Neural cell (in vitro differentiated cells): ENCODE measurements at regions not wholly inside any gene's neighbourhood (a gene's known extent, or its start where the extent isn't known, plus 50 kb on each side); places are given as distances from the start of the nearest gene placed in this dataset.

Experiments
- CTCF ChIP-seq: fragments of 450-650 bp; IDR thresholded peaks from 2 replicates; pipeline ENCODE4 v1.5.1; 2014; ENCODE audit warnings: antibody characterized with exemption, mild to moderate bottlenecking, moderate library complexity; ENCODE audit not compliant: poor library complexity, severe bottlenecking
- POLR2AphosphoS5 ChIP-seq: IDR thresholded peaks from 2 replicates; pipeline ENCODE4 v1.6.1; 2012
- REST ChIP-seq: IDR thresholded peaks from 2 replicates; pipeline ENCODE4 v1.6.1; 2012; ENCODE audit warnings: borderline replicate concordance

- TF ChIP-seq CTCF (no peak), REST (no peak), POLR2AphosphoS5 (no peak)
Observed at GRCh38 chr2:175577368-175577970, 396.0 kb upstream of the ATP5MC3 start.
